ENCODE measurements at regions not wholly inside any gene's neighbourhood (a gene's known extent, or its start where the extent isn't known, plus 50 kb on each side); places are given as distances from the start of the nearest gene placed in this dataset.

- TF ChIP-seq CTCF (IDR thresholded peaks at IDR 0.05) = no peak
- no peak for TF ChIP-seq POLR2A (IDR thresholded peaks at IDR 0.05; ENCODE audit: low read depth)
- TF ChIP-seq POLR2AphosphoS5 (IDR thresholded peaks at IDR 0.05) = no peak
- TF ChIP-seq EP300 (IDR thresholded peaks at IDR 0.05) = no peak
Observed at GRCh38 chr9:119043996-119044395, 325.2 kb downstream of the BRINP1 start.

All from esophagus muscularis mucosa (tissue), 4 donors.